GM21576 (cell line): ENCODE measurements at regions not wholly inside any gene's neighbourhood (a gene's known extent, or its start where the extent isn't known, plus 50 kb on each side); places are given as distances from the start of the nearest gene placed in this dataset.
A peak's percentile ranks its signal among the peaks of the same experiment; 100 is the strongest.

Experiments used
- ATAC-seq: cut with Tn5 transposase; IDR thresholded peaks from one replicate; pipeline ENCODE4 v1.9.1; 2021; ENCODE audit warnings: mild to moderate bottlenecking, moderate library complexity; ENCODE audit not compliant: unreplicated experiment

- ATAC-seq, result no peak
Measured at GRCh38 chr5:99928490-99928889, 606.7 kb upstream of the FAM174A start.

- no peak for ATAC-seq
Measured at GRCh38 chr5:99926463-99926862, 608.7 kb upstream of the FAM174A start.

DNA sequence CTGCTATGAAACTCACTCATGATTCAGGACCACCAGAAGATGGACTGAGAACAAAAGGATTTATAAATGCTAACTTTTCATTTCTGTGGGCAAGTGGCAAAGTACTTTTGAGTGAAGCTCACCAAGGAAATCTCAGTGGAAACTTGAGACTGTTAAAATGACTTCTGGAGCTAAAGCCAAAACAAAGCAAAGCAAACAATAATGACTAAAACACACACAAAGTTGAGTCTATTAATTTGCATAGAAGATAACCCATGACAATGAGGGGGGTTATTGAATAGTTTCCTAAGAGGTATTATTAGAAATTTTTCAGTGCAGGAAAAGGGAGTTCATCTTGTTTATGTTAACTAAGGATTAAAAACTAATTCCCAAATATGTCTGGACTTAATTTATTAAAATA, 612.8 kb upstream of the FAM174A start:
- ATAC-seq, result no peak

DNA sequence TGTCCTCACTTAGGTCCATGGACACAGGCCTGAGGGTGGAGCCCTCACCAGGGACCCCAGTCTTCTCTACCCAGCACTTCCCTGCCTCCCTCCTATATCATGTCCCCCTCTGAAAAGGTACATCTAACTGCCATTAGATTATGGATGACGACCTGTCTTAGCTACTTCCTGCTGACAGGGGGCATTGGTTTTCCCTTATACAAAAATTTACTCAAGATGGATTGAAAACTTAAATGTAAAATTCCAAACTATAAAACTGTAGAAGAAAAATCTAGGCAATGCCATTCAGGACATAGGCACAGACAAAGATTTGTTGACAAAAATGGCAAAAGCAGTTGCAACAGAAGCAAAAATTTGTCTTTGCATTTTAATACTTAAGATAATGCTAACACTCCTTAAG, 623.2 kb upstream of the FAM174A start:
- ATAC-seq, result no peak

DNA sequence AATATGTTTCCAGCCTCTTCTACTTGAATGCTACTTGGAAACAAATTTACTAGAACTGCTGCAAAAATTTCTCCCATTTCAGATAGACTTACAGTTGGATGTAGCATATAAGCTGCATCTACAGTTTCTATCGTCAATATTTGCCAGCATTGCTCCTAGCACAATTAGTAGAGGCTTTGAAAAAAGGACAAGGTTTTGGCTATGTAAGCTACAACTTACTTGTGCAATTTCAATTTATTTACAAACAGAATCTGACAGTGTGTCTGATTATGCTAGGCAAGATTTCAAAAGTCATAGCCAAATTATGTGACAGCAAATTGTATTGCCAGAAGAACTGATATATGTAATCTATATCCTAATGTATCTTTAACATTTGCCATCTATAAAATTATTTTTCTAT, 628.4 kb upstream of the FAM174A start:
- ATAC-seq, result no peak

GRCh38 chr5:99901972-99902371, 633.2 kb upstream of the FAM174A start:
- ATAC-seq, result no peak

DNA sequence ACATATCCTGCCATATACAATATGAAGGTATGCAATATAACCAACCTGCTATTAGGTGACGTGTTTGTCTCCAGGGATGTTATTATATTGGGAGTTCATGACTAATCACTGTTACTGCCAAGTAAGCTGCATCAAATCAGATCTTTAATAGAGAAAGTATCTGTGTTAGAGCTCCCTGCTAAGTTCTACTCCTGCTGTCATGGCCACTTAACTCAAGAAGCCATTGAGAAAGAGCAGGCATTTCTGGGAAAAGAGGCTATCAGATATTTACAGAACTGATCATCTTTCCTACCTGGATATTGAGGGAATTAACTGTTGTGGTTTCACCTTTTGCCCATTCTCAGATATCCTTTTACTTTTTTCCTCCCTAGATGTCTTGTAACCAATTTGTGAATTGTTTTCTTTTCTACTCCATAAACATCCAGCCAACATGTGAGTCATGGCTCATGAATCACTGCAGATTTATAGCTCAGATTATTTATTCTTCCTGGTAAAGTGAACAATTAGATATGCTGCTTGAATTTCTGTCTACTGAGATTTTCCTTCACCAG, 634.8 kb upstream of the FAM174A start:
- ATAC-seq, result no peak

GRCh38 chr5:99879791-99880511, 655.2 kb upstream of the FAM174A start:
- no peak for ATAC-seq

DNA sequence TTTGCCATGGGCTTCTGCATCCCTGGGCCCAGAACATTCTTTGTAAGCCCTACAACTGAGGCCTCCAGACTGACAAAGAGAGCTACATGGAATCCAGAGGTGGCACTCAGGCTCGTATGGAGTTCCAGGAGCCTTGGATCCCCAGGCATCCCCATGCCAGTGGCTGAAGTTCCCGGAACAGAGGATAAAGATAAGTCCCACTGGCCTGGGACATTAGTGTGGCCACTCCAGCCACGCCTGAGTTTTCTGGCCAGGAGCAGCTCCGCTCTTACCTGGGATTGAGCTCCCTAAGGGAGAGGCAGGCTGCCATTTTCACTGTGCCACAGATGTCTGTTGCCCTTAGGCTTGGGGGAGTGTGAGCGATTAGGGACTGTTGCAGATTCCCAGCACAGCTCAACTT, 656.3 kb upstream of the FAM174A start:
- ATAC-seq, result no peak

DNA sequence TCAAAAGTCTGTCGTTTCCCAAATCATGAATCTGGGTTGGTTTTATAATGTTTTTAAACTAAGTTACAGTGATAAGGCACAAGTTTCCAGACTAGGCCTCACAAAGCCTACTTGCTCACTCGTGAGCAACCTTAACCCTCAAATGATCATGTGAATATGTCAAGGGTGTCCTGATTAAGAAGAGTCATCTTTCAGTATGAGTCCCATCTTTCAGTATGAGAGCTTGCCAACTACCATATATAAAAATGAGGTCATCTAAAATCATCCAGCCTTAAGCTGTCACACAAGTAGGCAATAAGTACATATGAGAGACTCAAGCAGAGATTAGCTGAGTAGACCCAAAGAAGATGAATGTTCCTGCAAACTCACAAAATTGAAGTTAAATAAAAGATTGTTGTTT, 668.4 kb upstream of the FAM174A start:
- peak; percentile 73 for ATAC-seq

DNA sequence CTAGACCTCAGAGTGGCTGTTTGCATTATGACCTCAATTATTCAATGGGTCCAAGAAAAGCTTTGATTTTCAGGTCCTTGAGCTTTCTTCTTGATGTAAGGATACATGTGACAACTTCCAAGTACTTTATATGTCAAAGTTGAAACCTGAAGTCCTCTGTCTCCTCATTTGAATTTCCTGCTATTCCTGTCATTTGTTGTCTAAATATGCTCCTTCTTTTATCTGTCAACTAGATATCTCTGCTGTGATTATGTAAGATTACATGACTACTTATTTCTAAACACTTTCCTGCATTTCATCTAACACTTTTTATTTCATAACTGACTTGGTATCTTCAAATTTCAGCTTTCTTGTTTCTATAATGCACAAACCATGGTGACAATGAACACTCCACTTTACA, 670.0 kb upstream of the FAM174A start:
- ATAC-seq, result no peak

- ATAC-seq, result no peak
Measured at GRCh38 chr5:99835791-99836190, 699.4 kb upstream of the FAM174A start.

DNA sequence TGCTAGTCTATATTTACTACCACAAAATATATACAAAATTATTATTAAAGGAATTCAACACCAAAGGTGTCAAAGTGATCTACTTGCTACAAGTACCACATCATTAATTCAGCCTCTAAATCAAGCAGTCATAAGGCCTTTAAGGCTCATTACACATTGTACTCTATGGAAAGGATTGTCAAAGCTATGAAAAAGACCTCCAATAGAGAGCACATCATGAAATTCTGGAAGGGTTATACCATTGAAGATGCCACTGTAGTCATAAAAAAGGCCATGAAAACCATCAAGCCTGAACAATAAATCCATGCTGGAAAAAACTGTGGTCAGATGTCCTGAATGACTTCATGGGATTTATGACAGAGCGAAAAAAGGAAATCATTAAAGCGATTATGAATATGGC, 708.0 kb upstream of the FAM174A start:
- ATAC-seq, result no peak

DNA sequence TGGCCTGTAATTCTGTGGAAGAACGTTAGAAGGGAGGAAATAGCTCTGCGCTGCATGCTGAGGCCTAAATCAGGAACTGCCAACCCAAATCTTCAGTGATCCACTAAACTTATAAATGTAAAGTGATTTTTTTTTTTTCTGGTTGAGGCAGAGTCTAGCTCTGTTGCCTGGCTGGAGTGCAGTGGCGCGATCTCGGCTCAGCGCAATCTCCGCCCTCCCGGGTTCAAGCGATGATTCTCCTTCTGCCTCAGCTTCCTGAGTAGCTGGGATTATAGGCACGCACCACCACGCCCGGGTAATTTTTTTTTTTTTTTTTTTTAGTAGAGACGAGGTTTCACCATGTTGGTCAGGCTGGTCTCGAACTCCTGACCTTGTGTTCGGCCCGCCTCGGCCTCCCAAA, 717.4 kb upstream of the FAM174A start:
- no peak for ATAC-seq

DNA sequence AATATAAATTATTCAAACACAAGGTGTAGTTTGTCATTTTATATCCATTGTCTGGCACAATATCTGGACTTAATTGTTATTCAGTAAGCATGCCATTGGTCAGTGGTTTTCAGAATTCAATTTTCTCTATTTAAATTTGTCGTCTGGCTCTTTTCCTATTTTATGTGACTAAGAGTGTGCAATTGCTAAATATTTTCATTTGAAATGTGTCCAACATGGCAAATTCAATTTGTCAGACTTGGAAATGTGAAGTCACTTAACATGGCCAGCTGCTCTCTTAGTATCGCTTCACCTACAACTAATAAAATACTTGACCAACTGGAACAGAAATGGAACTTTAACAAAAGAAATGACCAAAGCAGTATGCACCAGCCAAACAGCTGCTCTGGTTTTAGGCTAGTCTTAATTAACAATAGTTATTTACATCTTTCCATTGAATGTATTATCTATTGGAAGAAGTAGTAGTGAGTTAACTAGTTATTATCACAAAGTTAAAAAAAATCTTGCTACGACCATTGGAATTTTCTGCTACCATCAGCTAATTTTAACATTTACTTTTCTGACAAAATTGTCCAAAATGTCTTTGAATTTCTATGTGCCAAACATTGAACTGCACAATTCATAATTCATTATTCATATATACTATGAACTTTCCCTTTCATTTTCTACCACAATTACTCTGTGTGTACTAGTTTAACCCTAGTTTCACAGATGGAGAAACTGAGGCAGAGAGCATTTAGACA, 720.7 kb upstream of the FAM174A start:
- ATAC-seq, result no peak

DNA sequence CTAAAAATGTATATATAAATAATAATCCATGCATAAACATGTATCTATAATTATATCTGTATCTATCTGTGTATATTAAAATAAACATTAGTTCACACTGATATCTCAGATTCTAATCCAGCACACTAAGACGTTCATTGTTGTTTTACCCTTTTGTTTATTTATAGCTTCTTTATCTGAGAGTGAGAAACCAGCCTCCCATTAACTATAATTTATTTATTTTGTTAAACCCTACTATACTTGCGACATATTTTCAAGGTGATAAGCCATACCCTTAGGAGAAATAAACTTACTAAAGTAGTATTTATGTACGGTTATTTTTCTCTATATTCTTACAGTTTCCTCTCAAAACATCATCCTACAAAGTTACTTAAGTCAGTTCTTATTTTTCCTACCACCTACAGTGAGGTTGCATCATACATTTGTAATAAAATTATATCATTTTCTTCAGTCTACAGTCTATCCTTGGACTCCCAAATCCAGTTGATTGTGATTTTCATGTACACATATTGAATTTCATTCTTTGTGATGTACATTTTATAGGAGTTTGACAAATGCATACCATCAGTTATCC, 726.4 kb upstream of the FAM174A start:
- no peak for ATAC-seq

DNA sequence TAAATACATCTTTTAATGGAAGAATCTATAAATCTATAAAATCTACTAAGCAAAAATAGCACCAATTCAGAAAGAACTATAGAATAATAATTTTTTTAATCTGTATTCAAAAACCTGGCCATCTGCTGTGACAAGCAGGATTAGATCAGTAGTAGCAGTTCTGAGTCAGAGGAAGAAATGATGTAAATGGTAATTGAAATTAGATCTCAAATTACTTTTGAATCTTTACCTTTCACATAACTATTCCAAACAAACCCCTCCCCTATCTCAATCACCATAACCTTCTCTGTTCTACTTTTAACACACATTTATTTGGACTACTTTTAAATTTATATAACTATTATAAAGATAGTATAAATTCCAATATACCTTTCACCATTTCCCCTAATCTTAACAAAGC, 727.8 kb upstream of the FAM174A start:
- no peak for ATAC-seq

GRCh38 chr5:99795031-99795430, 740.1 kb upstream of the FAM174A start:
- no peak for ATAC-seq

DNA sequence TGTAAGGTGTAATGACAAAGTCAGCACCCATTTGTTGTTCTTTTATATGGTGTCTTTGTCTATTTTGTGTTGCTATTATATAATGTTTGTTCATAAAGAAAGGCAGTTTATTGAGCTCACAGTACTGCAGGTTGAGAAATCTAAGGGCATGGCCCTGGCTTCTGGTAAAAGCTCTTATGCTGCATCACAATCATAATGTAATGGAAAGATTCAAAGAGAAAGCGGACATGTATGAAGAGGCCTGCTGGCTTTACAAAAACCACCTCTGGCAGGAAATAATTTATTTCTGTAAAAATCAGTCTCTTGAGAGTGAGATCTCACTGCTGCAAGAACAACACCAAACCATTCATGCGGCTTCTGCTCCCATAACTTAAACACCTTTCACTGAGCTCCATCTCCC, 746.7 kb upstream of the FAM174A start:
- no peak for ATAC-seq

GRCh38 chr5:99775189-99775588, 760.0 kb upstream of the FAM174A start:
- ATAC-seq, result no peak

GRCh38 chr5:99773290-99773689, 761.9 kb upstream of the FAM174A start:
- no peak for ATAC-seq

DNA sequence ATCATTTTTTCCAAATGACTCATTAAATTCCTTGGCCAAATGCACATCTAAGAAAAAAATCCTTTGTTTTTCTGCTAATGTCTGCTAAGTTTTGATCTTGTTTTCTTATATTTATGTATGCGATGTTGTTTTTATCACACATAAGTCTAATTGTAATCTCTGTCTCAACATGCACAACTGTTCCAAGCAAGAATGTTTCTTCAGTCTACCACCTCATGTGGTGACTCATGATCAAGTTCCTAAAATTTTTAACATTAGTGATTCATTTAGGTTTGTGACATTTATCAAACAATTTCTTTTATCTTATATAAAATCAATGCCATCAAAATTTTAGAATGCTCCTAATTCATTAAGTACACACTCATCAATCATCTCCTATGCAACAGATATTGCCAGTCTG, 763.9 kb upstream of the FAM174A start:
- no peak for ATAC-seq
